GM18867 (cell line): ENCODE measurements at regions not wholly inside any gene's neighbourhood (a gene's known extent, or its start where the extent isn't known, plus 50 kb on each side); places are given as distances from the start of the nearest gene placed in this dataset.

ENCODE experiments used
- ATAC-seq: cut with Tn5 transposase; IDR thresholded peaks from one replicate; pipeline ENCODE4 v1.9.1; 2021; ENCODE audit warnings: mild to moderate bottlenecking, moderate library complexity; ENCODE audit not compliant: unreplicated experiment

GRCh38 chr15:62726461-62726860, 316.1 kb upstream of the TPM1 start:
- no peak for ATAC-seq

GRCh38 chr15:62727501-62727900, 315.0 kb upstream of the TPM1 start:
- no peak for ATAC-seq

GRCh38 chr15:62730825-62731224, 311.7 kb upstream of the TPM1 start:
- ATAC-seq, result no peak

GRCh38 chr15:62732078-62732477, 310.5 kb upstream of the TPM1 start:
- ATAC-seq, result no peak

GRCh38 chr15:62734706-62735105, 307.8 kb upstream of the TPM1 start:
- no peak for ATAC-seq

- no peak for ATAC-seq
Measured at GRCh38 chr15:62736756-62737155, 305.8 kb upstream of the TPM1 start.

GRCh38 chr15:62737551-62737950, 305.0 kb upstream of the TPM1 start:
- ATAC-seq, result no peak

GRCh38 chr15:62739082-62739481, 303.5 kb upstream of the TPM1 start:
- ATAC-seq, result no peak

GRCh38 chr15:62739507-62739906, 303.0 kb upstream of the TPM1 start:
- ATAC-seq, result no peak

- no peak for ATAC-seq
Measured at GRCh38 chr15:62740141-62741004, 302.2 kb upstream of the TPM1 start.

- no peak for ATAC-seq
Measured at GRCh38 chr15:62741106-62741505, 301.4 kb upstream of the TPM1 start.

GRCh38 chr15:62742409-62743171, 300.0 kb upstream of the TPM1 start:
- no peak for ATAC-seq

- ATAC-seq, result no peak
Measured at GRCh38 chr15:62745621-62746225, 296.8 kb upstream of the TPM1 start.

GRCh38 chr15:62748196-62748595, 294.4 kb upstream of the TPM1 start:
- ATAC-seq, result no peak

- no peak for ATAC-seq
Measured at GRCh38 chr15:62749036-62749815, 293.3 kb upstream of the TPM1 start.

GRCh38 chr15:62750471-62750870, 292.1 kb upstream of the TPM1 start:
- no peak for ATAC-seq

GRCh38 chr15:62752657-62753517, 289.7 kb upstream of the TPM1 start:
- ATAC-seq, result no peak

GRCh38 chr15:62753518-62754221, 288.9 kb upstream of the TPM1 start:
- no peak for ATAC-seq

GRCh38 chr15:62756326-62756994, 286.1 kb upstream of the TPM1 start:
- ATAC-seq, result no peak
